Sigmoid colon (tissue), 6 donors: ENCODE measurements at regions not wholly inside any gene's neighbourhood (a gene's known extent, or its start where the extent isn't known, plus 50 kb on each side); places are given as distances from the start of the nearest gene placed in this dataset.

Experiments used
- DNase-seq: peaks from one replicate; pipeline ENCODE4 v3.0.0-alpha.2; 2019
- H3K27ac ChIP-seq, 4 donors: fragments of 200-600 bp; sonication (generic); one replicate each; pipeline ENCODE4 v1.5.1; 2016 to 2019; ENCODE audit warnings: mild to moderate bottlenecking in 1 of 4
- H3K27me3 ChIP-seq, 3 donors: fragments of 200-600 bp; sonication (generic); one replicate each; pipeline ENCODE4 v1.5.1; 2019; ENCODE audit warnings: mild to moderate bottlenecking in 1 of 3
- H3K36me3 ChIP-seq, 4 donors: fragments of 200-600 bp; sonication (generic); one replicate each; pipeline ENCODE4 v1.5.1; 2016 to 2019
- H3K4me1 ChIP-seq, 4 donors: fragments of 200-600 bp; sonication (generic); one replicate each; pipeline ENCODE4 v1.5.1; 2017 to 2019
- H3K4me3 ChIP-seq, 4 donors: fragments of 200-600 bp; sonication (generic); one replicate each; pipeline ENCODE4 v1.5.1; 2017 to 2019; ENCODE audit warnings: mild to moderate bottlenecking in 2 of 4, moderate library complexity in 1 of 4
- H3K9me3 ChIP-seq, 4 donors: fragments of 200-600 bp in 3 of 4; sonication (generic) in 3 of 4; one replicate each; pipeline versions ENCODE4 v1.5.1 to v1.6.1; 2013 to 2019
- EP300 ChIP-seq, 4 donors: sonication (generic); formaldehyde crosslinking; IDR thresholded peaks; one replicate each; pipeline ENCODE4 v1.6.1; 2017; ENCODE audit warnings: antibody characterized with exemption in 4 of 4
- POLR2A ChIP-seq, 2 donors: fragments of 450-650 bp; IDR thresholded peaks; one replicate each; pipeline ENCODE4 v1.6.1; 2016; ENCODE audit warnings: antibody characterized with exemption in 2 of 2, mild to moderate bottlenecking in 2 of 2, moderate library complexity in 2 of 2
- POLR2AphosphoS5 ChIP-seq, 4 donors: sonication (generic); formaldehyde crosslinking; IDR thresholded peaks; one replicate each; pipeline ENCODE4 v1.6.1; 2017; ENCODE audit warnings: antibody characterized with exemption in 4 of 4
- WGBS, 2 donors: extraction: QIAGEN DNeasy Blood & Tissue Kit; methylation state at CpG; one replicate each; pipeline ENCODE4 v1.1.7; 2013; 5-methylcytosine and 5-hydroxymethylcytosine counted together
- intact Hi-C: fragments of 100-400 bp; cut with DNase I; formaldehyde crosslinking; loops from one replicate; pipeline ENCODE4 v1.15.1; 2023
- TF ChIP-seq, protein P1 (sequence below), 4 experiments: fragments of 450-650 bp in 3 of 4; fragments of 200-600 bp in 1 of 4; IDR thresholded peaks; one replicate each; pipeline ENCODE4 v1.5.1; 2016 to 2019; ENCODE audit warnings: antibody characterized with exemption in 4 of 4, mild to moderate bottlenecking in 3 of 4, moderate library complexity in 2 of 4
- donor health status: healthy with polysubstance abuse.
- donor health status: healthy.

DNA sequence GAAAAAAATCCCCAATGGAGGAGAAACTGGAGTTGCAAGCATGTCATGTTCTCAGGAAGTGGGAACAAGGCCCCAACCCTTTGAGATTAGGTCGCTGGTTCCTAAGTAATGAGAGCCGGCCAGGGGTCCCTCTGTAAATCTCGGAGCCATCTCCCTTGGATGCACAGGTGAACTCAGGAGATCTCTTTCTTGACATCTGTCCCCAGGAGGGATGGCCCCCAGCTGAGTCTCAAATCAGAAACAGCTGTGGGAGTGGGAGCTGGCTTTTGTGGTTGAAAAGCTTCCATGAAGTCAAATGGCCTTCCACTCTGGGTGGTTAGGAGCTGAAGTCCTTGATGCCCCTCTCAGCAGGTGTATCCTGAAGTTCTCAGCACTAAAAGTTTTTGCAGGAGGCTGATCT is 257.1 kb downstream of the BMP7 start:
- no peak overlapping the region for H3K27ac ChIP-seq
- no peaks in the 10 kb centered on the region for H3K36me3 ChIP-seq
- DNase-seq: no peak
- H3K9me3 ChIP-seq: no peaks in the 10 kb centered on the region
- TF ChIP-seq POLR2AphosphoS5 (IDR thresholded peaks at IDR 0.05): no peak
- TF ChIP-seq EP300 (IDR thresholded peaks at IDR 0.05): no peak
- TF ChIP-seq POLR2A (IDR thresholded peaks at IDR 0.05): no peak
- TF ChIP-seq, protein P1, sequence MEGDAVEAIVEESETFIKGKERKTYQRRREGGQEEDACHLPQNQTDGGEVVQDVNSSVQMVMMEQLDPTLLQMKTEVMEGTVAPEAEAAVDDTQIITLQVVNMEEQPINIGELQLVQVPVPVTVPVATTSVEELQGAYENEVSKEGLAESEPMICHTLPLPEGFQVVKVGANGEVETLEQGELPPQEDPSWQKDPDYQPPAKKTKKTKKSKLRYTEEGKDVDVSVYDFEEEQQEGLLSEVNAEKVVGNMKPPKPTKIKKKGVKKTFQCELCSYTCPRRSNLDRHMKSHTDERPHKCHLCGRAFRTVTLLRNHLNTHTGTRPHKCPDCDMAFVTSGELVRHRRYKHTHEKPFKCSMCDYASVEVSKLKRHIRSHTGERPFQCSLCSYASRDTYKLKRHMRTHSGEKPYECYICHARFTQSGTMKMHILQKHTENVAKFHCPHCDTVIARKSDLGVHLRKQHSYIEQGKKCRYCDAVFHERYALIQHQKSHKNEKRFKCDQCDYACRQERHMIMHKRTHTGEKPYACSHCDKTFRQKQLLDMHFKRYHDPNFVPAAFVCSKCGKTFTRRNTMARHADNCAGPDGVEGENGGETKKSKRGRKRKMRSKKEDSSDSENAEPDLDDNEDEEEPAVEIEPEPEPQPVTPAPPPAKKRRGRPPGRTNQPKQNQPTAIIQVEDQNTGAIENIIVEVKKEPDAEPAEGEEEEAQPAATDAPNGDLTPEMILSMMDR (IDR thresholded peaks at IDR 0.05): no peak
- peaks cover 0 to 26% (median 18%) of the 10 kb centered on the region in 4 donors for H3K4me1 ChIP-seq
- WGBS, 2 donors: 74 to 83% methylated on average over 3 of the region's 3 CpGs
- H3K27me3 ChIP-seq: peaks cover 0 to 9% (median 8%) of the 10 kb centered on the region in 3 donors
- intact Hi-C loops: loop anchor here (5.0 kb wide), 1 partner anchor 33 kb away; no protein-coding TSS in a partner anchor
- H3K4me3 ChIP-seq: no peak overlapping the region

DNA sequence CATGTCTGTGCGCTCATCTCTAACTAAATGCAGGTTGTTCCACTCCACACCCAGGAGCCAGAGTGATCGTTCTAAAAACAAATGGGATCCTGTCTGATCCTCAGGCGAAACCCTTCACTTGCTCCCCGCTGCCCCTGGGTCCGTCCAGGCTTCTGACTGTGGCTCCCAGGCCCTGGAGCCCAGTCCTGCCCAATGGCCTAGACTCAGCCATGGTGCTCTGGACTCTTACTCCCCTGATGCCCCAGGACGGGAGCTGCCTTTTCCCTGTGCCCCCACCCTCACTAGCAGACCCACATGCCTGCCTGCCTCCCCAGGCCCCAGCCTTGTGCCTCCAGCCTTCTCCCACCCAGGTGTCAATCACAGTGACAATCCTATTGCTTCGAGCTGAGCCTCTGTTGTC is 256.7 kb downstream of the BMP7 start:
- intact Hi-C loops: loop anchor here (5.0 kb wide), 1 partner anchor 33 kb away; no protein-coding TSS in a partner anchor
- H3K4me3 ChIP-seq: no peak overlapping the region
- H3K4me1 ChIP-seq: peaks cover 0 to 26% (median 18%) of the 10 kb centered on the region in 4 donors
- H3K27ac ChIP-seq: no peak overlapping the region
- H3K9me3 ChIP-seq: no peaks in the 10 kb centered on the region
- no peak for DNase-seq
- WGBS, 2 donors: 80 to 82% methylated on average over 7 of the region's 7 CpGs
- no peaks in the 10 kb centered on the region for H3K36me3 ChIP-seq
- TF ChIP-seq, protein P1 (IDR thresholded peaks at IDR 0.05): no peak
- no peak for TF ChIP-seq EP300 (IDR thresholded peaks at IDR 0.05)
- TF ChIP-seq POLR2AphosphoS5 (IDR thresholded peaks at IDR 0.05): no peak
- TF ChIP-seq POLR2A (IDR thresholded peaks at IDR 0.05): no peak
- H3K27me3 ChIP-seq: peaks cover 0 to 9% (median 8%) of the 10 kb centered on the region in 3 donors

DNA sequence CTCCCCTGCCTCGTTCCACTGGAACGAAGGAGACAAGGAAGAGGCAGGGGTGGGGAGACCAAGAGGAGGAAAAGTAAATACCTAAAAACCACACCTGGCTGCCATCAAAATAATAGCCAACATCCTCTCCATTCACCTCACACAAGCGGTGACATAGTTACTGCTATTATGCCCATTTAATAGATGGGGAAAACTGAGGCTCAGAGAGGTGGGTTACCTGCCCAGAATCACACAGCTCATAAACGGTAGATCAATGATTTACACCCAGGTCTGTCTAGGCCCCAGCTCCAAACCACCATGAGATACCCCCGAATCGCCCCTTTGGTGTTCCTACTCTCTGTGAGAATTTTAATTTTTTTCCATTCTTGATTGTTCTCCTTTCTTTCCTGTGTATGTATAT is 253.8 kb downstream of the BMP7 start:
- no peaks in the 10 kb centered on the region for H3K36me3 ChIP-seq
- intact Hi-C loops: no loop called here
- TF ChIP-seq POLR2A (IDR thresholded peaks at IDR 0.05) (no peak), EP300 (IDR thresholded peaks at IDR 0.05) (no peak), POLR2AphosphoS5 (IDR thresholded peaks at IDR 0.05) (no peak)
- TF ChIP-seq, protein P1 (IDR thresholded peaks at IDR 0.05): no peak
- DNase-seq: no peak
- no peak overlapping the region for H3K27ac ChIP-seq
- peaks cover 0 to 24% (median 10%) of the 10 kb centered on the region in 4 donors for H3K4me1 ChIP-seq
- WGBS, 2 donors: 86 to 88% methylated on average over 6 of the region's 6 CpGs
- peaks cover 0 to 9% (median 8%) of the 10 kb centered on the region in 3 donors for H3K27me3 ChIP-seq
- no peaks in the 10 kb centered on the region for H3K9me3 ChIP-seq
- no peak overlapping the region for H3K4me3 ChIP-seq

DNA sequence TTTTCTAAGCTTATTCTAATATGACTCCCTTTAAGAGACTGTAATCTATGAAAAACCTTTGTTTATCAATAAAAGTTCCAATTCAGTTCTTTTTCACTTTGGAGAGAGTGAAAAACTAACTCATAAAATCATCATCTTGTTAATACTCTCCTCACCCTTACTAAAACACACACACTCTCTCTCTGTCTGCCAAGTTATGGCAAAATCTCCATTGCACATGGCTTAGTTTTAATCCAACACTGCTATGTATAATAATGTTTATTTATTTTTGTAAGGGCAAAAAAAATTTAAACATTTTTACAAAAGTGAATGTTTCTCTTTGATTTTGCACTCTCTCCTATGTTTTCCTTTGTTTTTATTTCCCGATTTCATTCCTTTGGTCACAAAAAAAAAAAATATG is 253.2 kb downstream of the BMP7 start:
- WGBS, 2 donors: 65 to 73% methylated on average over 1 of the region's 1 CpG
- TF ChIP-seq EP300 (IDR thresholded peaks at IDR 0.05): no peak
- no peak for TF ChIP-seq POLR2A (IDR thresholded peaks at IDR 0.05)
- TF ChIP-seq, protein P1 (IDR thresholded peaks at IDR 0.05): no peak
- TF ChIP-seq POLR2AphosphoS5 (IDR thresholded peaks at IDR 0.05): no peak
- no peaks in the 10 kb centered on the region for H3K9me3 ChIP-seq
- no peak overlapping the region for H3K27ac ChIP-seq
- peaks cover 0 to 19% (median 7%) of the 10 kb centered on the region in 4 donors for H3K4me1 ChIP-seq
- no peak for DNase-seq
- peaks cover 0 to 9% (median 8%) of the 10 kb centered on the region in 3 donors for H3K27me3 ChIP-seq
- H3K4me3 ChIP-seq: no peak overlapping the region
- intact Hi-C loops: no loop called here
- no peaks in the 10 kb centered on the region for H3K36me3 ChIP-seq

DNA sequence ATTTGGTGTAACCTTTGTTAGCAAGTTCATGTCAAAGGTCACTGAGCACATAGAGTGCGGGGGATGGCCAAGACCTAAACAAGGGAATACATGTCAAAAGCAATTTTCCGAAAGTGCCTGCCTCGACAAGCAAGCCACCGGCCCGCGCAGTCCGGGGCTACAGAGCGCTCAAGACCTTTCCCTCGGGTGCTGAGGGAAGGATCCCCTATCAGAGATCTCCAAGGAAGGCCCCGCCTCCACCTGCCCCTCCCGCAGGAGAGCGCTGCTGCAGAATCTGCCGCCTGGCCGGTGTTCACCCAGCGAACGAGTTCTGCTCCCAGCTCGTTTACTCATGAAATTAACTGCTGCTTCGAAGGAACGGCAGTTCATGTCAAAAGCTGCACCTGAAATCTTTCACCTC is 252.7 kb downstream of the BMP7 start:
- intact Hi-C loops: no loop called here
- peaks cover 0 to 9% (median 8%) of the 10 kb centered on the region in 3 donors for H3K27me3 ChIP-seq
- no peak for DNase-seq
- no peaks in the 10 kb centered on the region for H3K36me3 ChIP-seq
- TF ChIP-seq, protein P1 (IDR thresholded peaks at IDR 0.05): no peak
- no peak for TF ChIP-seq POLR2AphosphoS5 (IDR thresholded peaks at IDR 0.05)
- TF ChIP-seq EP300 (IDR thresholded peaks at IDR 0.05): no peak
- no peak for TF ChIP-seq POLR2A (IDR thresholded peaks at IDR 0.05)
- WGBS, 2 donors: 6 to 7% methylated on average over 19 of the region's 19 CpGs
- H3K4me1 ChIP-seq: peaks cover 0 to 14% (median 3%) of the 10 kb centered on the region in 4 donors
- H3K27ac ChIP-seq: no peak overlapping the region
- no peaks in the 10 kb centered on the region for H3K9me3 ChIP-seq
- H3K4me3 ChIP-seq: no peak overlapping the region
